OCI-LY1 (cell line): ENCODE measurements at regions not wholly inside any gene's neighbourhood (a gene's known extent, or its start where the extent isn't known, plus 50 kb on each side); places are given as distances from the start of the nearest gene placed in this dataset.

ENCODE experiments used
- H2AFZ ChIP-seq: fragments of 200-600 bp; sonication (generic), shearing (Covaris generic); 2 replicates; pipeline ENCODE4 v1.6.0; 2014; ENCODE audit warnings: antibody characterized with exemption, mild to moderate bottlenecking, low read length
- H3F3A ChIP-seq: fragments of 200-600 bp; sonication (generic), shearing (Covaris generic); 2 replicates; pipeline ENCODE4 v1.6.0; 2014; ENCODE audit warnings: mild to moderate bottlenecking, antibody characterized with exemption, low read length, moderate library complexity; ENCODE audit not compliant: insufficient read depth
- H3K27ac ChIP-seq: fragments of 200-600 bp; sonication (generic); 2 replicates; pipeline ENCODE4 v1.5.1; 2014; ENCODE audit warnings: low read length, mixed run types, mild to moderate bottlenecking, low read depth; ENCODE audit not compliant: poor library complexity, severe bottlenecking
- H3K27me3 ChIP-seq: fragments of 200-600 bp; sonication (generic); 2 replicates; pipeline ENCODE4 v1.6.0; 2014; ENCODE audit warnings: antibody characterized with exemption, mild to moderate bottlenecking, low read length, moderate library complexity; ENCODE audit not compliant: insufficient read depth
- H3K36me3 ChIP-seq: fragments of 200-600 bp; sonication (generic); 2 replicates; pipeline ENCODE4 v1.6.1; 2014; ENCODE audit warnings: mild to moderate bottlenecking, antibody characterized with exemption, low read length, moderate library complexity, mixed read lengths; ENCODE audit not compliant: insufficient read depth
- H3K4me1 ChIP-seq: fragments of 200-600 bp; sonication (generic); 2 replicates; pipeline ENCODE4 v1.5.1; 2014; ENCODE audit warnings: mild to moderate bottlenecking, low read length, moderate library complexity; ENCODE audit not compliant: insufficient read depth, severe bottlenecking
- H3K4me2 ChIP-seq: fragments of 200-600 bp; sonication (generic), shearing (Covaris generic); 2 replicates; pipeline ENCODE4 v1.6.1; 2014; ENCODE audit warnings: low read length
- H3K4me3 ChIP-seq: fragments of 200-600 bp; sonication (generic); 2 replicates; pipeline ENCODE4 v1.5.1; 2014; ENCODE audit warnings: low read length, low read depth, mild to moderate bottlenecking, mixed read lengths; ENCODE audit not compliant: poor library complexity, severe bottlenecking
- H3K79me2 ChIP-seq: fragments of 200-600 bp; shearing (Covaris generic); 2 replicates; pipeline ENCODE4 v1.6.1; 2016; ENCODE audit warnings: mixed run types, low read length, mixed read lengths; ENCODE audit not compliant: insufficient read depth
- H3K9ac ChIP-seq: fragments of 200-600 bp; sonication (generic), shearing (Covaris generic); 2 replicates; pipeline ENCODE4 v1.6.1; 2014; ENCODE audit warnings: mild to moderate bottlenecking, low read length, mixed read lengths
- H3K9me2 ChIP-seq: fragments of 200-600 bp; sonication (generic), shearing (Covaris generic); 2 replicates; pipeline ENCODE4 v1.6.1; 2014; ENCODE audit warnings: low read depth, mild to moderate bottlenecking, low read length, mixed read lengths
- H3K9me3 ChIP-seq: fragments of 200-600 bp; shearing (Covaris generic); 2 replicates; pipeline ENCODE4 v1.6.1; 2014; ENCODE audit warnings: low read length, mixed read lengths
- H4K20me1 ChIP-seq: fragments of 200-600 bp; sonication (generic), shearing (Covaris generic); 2 replicates; pipeline ENCODE4 v1.6.0; 2016; ENCODE audit warnings: mild to moderate bottlenecking, low read length; ENCODE audit not compliant: insufficient read depth
- EZH2 ChIP-seq: fragments of 200-600 bp; sonication (generic), shearing (Covaris generic); IDR thresholded peaks from 2 replicates; pipeline ENCODE4 v1.8.0; 2017; ENCODE audit warnings: borderline replicate concordance, mixed run types, mild to moderate bottlenecking, antibody characterized with exemption, low read length, moderate library complexity, mixed read lengths
- TF ChIP-seq, protein P1 (sequence below): fragments of 200-600 bp; sonication (generic), shearing (Covaris generic); IDR thresholded peaks from 2 replicates; pipeline ENCODE4 v1.5.1; 2017; ENCODE audit warnings: mild to moderate bottlenecking, antibody characterized with exemption, low read length, moderate library complexity, mixed read lengths

GRCh38 chr21:25281134-25281533 lies 326.1 kb downstream of the MRPL39 start:
- TF ChIP-seq EZH2, result no peak
- TF ChIP-seq, protein P1, sequence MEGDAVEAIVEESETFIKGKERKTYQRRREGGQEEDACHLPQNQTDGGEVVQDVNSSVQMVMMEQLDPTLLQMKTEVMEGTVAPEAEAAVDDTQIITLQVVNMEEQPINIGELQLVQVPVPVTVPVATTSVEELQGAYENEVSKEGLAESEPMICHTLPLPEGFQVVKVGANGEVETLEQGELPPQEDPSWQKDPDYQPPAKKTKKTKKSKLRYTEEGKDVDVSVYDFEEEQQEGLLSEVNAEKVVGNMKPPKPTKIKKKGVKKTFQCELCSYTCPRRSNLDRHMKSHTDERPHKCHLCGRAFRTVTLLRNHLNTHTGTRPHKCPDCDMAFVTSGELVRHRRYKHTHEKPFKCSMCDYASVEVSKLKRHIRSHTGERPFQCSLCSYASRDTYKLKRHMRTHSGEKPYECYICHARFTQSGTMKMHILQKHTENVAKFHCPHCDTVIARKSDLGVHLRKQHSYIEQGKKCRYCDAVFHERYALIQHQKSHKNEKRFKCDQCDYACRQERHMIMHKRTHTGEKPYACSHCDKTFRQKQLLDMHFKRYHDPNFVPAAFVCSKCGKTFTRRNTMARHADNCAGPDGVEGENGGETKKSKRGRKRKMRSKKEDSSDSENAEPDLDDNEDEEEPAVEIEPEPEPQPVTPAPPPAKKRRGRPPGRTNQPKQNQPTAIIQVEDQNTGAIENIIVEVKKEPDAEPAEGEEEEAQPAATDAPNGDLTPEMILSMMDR, result no peak

GRCh38 chr21:25280061-25280460 lies 327.2 kb downstream of the MRPL39 start:
- Histone ChIP-seq H2AFZ (no peak overlapping the region), H3K9me2 (no peaks in the 10 kb centered on the region), H4K20me1 (no peaks in the 10 kb centered on the region), H3K9me3 (no peaks in the 10 kb centered on the region), H3K9ac (no peak overlapping the region), H3K27ac (no peak overlapping the region), H3K4me3 (no peak overlapping the region), H3K4me2 (no peak overlapping the region), H3K36me3 (no peaks in the 10 kb centered on the region), H3F3A (no peaks in the 10 kb centered on the region), H3K4me1 (no peaks in the 10 kb centered on the region), H3K27me3 (no peaks in the 10 kb centered on the region), H3K79me2 (no peaks in the 10 kb centered on the region)
- TF ChIP-seq, protein P1, result no peak
- no peak for TF ChIP-seq EZH2

More at GRCh38 chr21:25281134-25281533, 326.1 kb downstream of the MRPL39 start:
- Histone ChIP-seq H4K20me1 (no peaks in the 10 kb centered on the region), H3K4me2 (no peak overlapping the region), H3K9me3 (no peaks in the 10 kb centered on the region), H3K4me1 (no peaks in the 10 kb centered on the region), H3K79me2 (no peaks in the 10 kb centered on the region), H3K27me3 (no peaks in the 10 kb centered on the region), H3K36me3 (no peaks in the 10 kb centered on the region), H3F3A (no peaks in the 10 kb centered on the region), H3K4me3 (no peak overlapping the region), H2AFZ (no peak overlapping the region), H3K27ac (no peak overlapping the region), H3K9me2 (no peaks in the 10 kb centered on the region), H3K9ac (no peak overlapping the region)

GRCh38 chr21:25273959-25274358 lies 333.3 kb downstream of the MRPL39 start:
- Histone ChIP-seq H3F3A (no peaks in the 10 kb centered on the region), H3K9ac (no peak overlapping the region), H3K27me3 (no peaks in the 10 kb centered on the region), H3K4me3 (no peak overlapping the region), H4K20me1 (no peaks in the 10 kb centered on the region), H3K9me3 (no peaks in the 10 kb centered on the region), H3K9me2 (no peaks in the 10 kb centered on the region), H3K4me1 (no peaks in the 10 kb centered on the region), H3K27ac (no peak overlapping the region), H3K4me2 (no peak overlapping the region), H3K79me2 (no peaks in the 10 kb centered on the region), H2AFZ (no peak overlapping the region), H3K36me3 (no peaks in the 10 kb centered on the region)
- TF ChIP-seq, protein P1, result no peak
- TF ChIP-seq EZH2, result no peak
